ENCODE measurements at regions not wholly inside any gene's neighbourhood (a gene's known extent, or its start where the extent isn't known, plus 50 kb on each side); places are given as distances from the start of the nearest gene placed in this dataset.
"Not testable (repeated sequence)": the region's sequence is repeated elsewhere in the genome, so short reads cannot be mapped to it uniquely, and the experiment has no call there.

DNA sequence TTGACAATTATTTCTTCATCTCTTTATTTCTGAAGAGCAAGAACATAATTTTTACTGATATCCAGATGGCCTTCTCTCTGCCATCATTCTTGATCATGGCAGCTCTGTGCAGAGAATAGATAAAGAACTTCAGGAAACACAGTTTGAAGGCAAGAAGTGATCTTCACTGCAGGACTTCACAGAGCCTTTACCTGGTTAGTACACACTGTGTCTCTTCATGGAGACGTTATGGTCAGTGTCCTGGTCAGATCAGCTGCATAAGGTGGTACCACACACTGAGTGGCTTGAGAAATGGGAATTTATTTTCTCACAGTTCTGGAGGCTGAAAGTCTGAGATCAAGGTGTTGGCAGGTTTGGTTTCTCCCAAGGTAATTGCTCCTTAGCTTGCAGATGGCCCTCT is 129.5 kb downstream of the UTP18 start:
- no peak for DNase-seq

DNA sequence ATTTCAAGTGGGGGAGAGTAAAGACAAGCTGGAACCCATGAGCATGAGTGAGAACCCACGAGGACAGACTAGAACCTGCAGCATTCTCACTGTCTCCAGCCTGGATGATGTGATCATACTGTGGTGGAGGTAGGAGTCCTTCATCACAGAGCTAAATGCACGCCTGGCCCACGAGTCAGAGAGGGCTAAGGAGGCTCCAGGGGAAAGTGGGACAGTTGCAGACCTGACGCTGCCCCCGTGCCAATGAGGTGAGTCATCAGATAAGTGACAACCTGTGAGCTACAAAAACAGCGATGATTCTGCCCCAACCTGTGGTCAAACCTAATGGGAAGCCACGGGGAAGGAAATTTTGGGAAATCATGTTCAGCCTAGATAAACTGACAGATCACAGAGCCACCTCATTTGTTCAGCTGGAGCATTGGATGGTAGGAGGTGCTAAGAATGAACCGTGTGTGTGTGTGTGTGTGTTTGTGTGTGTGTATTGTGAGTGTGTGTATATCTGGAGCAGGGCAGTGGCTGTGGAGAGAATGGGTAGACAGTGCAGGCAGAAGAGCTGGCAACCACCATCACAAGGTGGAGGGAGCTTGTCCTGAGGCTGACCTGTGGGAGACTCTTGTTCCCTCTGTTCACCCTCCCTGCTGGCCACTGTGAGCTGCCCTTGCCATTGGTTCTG is 131.8 kb downstream of the UTP18 start:
- DNase-seq: no peak

DNA sequence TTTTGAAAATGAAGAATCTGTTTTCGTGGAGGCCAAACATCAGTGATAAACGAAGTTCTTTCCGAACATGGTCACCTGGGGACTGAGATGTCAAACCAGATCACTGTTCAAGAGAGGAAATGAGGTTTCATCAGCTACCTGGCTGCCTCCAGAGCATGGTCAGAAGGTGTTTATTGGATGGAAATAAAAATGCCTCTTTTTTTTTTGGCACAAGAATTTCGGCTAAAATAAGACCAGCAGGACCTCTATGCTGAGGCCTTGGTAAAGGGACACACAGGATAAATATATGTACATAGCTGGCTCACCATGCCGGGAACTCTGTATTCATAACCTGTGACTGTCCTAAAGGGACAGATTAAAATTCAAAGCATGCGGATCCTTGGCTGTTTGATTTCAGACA is 135.3 kb downstream of the UTP18 start:
- DNase-seq: no peak

DNA sequence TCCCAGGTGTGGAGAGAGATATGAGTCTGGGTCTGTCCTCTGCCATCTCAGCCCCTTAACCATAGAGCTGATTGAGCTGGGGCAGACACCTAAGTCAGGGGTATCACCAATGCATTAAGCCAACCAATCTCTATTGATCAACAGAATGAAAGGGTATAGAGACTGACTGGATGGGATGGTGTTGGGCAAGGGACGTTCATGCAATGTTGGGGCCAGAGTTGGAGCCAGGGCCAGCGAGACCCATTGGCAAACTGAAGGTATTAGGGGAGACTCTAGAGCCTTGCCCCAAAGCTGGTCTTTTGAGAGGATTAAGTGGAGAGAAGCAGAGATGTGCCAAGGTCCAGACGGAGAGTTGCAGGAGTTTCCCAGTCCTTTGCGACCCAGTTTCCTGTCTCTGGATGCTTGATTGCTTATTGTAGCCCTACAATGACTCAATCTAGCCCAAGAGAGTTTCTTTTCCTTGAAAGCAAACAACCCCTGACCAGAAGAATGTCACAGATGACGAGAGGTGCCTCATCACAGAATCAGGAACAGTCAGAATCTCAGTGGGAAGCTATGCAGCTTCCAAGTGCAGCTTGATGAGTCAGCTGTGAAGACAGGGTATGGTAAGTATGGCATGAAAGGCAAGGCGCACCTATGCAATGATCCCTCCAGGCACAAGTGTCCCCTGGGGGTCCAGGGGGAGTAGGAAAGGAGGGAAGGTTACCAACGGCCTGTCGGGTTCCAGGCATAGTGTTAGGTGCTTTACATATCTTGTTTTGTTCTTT is 137.2 kb downstream of the UTP18 start:
- peak; percentile 12 for DNase-seq

DNA sequence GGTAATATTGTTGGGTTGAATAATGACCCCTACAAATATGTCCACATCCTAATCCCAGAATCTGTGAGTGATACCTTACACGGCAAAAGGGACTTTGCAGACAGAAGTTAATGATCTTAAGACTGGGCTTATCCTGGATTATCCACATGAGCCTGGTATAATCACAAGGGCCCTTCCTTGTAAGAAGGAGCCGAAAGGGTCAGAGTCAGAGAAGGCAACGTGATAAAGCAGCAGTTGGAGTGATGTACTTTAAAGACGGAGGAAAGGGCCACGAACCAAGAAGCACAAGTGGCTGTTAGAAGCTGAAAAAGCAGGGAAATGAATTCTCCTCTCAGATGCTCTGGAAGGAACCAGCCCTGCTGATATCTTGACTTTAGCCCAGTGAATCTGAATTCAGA is 137.8 kb downstream of the UTP18 start:
- DNase-seq: no peak

DNA sequence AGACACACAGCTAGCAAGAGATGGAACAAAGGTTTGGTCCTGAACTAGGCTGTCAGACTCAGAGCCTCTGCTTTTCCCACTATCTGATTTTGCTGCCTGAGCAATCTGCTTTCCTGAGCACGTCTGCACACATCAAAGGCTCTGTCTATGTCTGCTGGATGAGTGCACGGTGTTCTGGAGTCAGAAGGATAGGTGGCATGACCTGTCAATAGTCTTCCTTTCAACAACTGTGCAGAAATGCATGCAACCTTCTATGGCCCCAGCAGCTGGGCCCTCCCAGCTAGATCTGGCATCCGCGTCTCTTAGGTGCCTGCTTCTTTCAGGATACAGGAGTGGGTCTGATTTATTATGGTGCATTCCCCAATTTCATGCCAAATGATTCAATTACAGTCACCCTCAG is 138.3 kb downstream of the UTP18 start:
- DNase-seq: no peak

DNA sequence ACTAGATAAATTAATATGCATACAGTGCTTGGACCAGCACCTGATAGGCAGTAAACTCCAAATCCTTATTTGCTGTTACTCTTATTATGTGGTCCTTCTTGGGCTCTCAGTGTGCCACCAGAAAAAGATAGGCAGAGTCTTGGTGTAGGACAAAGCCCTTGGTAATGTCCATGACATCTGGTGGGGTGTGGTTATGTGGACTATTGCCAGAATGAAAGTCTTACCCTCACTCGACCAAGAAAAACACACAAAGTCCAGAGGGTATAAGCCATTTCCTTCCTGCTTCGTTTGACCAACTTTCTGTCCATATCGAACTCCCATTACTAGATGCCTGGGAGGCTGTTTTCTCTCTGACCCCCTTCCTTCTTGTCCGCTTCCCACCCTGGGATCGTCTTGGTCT is 140.9 kb downstream of the UTP18 start:
- DNase-seq: no peak

DNA sequence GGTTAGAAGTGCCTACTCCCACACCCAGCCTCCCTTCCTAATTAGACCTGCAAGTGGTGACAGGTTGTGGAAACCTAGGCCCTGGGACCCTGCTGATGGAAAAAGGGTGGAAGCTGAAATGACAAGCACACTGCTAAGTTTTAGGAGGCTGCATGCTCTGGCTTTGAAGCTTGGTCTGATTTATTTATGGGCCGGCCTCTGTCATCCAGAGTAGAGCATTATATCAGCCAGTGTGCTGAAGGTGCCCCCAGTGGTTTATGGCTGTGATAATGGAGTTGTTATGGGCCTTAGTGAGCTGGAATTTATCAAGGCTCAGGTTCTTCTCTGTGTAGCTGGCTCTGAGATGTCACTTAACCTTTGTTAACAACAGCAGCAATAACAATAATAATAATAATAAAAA is 142.6 kb downstream of the UTP18 start:
- DNase-seq: no peak

DNA sequence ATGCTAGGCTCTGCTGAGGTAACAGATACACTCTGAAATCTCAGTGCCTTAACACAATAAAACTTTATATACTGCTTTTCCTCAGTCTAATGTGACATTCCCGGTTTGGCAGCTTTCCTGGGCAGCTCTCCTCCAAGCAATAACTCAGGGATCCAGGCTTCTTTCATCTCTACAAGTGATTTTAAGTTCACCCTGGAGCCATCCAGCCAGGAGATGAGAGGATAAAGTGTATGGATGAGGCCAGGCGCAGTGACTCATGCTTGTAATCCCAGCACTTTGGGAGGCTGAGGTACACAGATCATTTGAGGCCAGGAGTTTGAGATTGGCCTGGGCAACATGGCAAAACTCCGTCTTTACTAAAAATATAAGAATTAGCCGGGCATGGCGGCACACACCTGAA is 147.2 kb downstream of the UTP18 start:
- DNase-seq: no peak

DNA sequence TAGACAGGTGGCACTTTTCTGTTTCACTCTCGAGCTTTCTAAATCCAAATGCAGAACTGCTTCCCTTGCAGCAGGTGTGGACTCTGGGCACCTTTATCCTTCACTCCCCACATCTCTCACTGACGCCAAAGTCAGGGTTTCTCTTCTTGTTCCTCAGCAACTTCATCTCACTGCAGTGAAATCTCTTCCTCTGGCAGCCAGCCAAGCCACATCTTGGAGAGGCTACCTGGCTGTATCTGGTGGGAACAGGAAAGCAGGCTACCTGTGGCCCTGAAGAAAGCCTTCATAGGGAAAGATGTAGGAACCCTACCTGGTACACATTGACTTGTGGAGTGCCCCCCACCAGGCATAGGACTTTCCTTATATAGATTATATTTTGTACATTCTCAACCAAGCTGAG is 159.1 kb downstream of the UTP18 start:
- DNase-seq: no peak

DNA sequence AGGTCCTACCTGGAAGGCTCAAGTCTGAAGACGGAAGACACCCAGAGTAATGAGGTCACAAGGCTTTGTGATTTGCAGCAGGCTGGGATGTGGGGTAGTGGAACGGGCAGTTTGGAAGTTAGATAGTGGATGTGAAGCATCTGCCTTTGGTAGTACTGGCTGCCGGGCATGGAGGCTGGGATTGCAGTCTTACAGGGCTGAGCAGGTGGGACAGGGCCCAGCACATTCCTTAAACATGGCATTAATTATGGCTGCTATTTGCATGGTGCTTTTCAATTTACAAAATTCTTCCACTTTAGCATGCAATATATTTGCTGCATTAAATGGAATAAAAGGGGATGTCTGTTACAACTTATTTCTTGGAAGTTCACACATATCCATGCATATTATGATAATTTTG is 161.2 kb downstream of the UTP18 start:
- no peak for DNase-seq

DNA sequence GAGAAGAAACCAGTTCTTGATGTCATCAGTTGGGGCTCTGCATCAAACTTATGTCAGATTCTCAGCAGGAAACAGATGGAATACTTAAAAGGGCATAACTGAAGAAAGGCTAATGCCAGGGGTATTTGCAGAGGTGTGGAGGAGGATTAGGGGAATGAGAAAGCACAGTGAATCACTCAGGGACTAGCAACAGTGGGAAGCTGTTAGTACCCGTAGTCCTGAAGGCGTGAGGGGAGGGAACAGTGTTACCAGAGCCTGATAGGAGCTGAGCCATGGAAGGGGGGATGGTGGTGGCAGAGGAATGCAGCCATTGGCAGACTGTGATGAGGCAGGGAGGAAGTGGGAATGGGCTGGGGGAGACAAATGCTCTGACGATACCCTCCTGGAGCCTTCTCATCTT is 162.3 kb downstream of the UTP18 start:
- DNase-seq: no peak

DNA sequence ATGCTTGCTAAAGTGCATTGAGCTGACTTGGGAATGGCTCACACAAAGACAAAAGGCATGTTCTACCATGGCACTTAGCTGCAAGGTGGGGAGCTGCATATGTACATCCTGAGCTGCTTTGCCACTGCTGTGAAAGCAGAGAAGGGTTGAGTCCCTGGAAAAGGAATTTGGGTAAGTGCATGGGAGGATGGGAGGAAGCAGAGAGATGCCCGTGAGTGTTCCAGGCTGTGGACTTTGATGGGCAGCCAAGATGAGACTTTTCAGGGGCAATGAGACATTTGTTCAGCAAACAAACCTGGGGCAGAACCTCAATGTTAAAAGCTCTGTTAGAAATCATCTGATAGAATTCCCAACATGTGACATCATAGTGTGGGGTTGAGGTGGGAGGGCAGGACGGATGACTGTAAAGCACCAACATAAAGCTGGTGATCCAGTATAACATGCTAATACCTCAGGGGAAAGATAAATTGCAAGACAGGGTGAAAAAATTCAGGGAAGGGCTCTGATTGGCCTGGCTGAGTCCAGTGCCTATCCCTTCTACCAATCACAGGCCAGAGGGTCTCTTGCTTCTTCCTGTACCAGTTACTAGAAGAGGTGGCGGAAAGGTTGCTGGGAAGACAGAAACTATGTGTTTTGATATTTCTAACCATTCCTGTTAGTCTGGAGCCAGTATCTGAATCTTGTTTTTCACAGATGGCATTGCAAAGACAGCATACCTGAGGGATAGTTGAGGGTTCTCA is 163.2 kb downstream of the UTP18 start:
- no peak for DNase-seq

DNA sequence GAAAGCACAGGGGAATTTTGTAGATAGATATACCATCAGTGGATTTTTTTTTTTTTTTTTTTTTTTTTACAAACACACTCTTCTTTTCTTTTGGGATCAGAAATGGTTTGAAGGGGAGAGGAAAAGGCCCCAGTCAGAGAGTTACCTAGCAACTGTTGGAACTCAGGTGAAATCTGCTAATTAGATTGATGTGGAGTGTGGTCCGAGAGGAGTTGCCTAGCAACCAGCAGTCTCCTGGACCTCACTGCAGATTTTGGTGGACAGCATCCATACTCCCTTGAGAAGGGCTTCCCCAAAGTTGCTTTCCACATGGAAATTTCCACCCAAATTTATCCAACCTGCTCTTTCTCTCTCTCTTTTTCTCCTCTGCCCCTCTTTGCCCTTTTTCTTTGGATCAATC is 165.4 kb downstream of the UTP18 start:
- no peak for DNase-seq

DNA sequence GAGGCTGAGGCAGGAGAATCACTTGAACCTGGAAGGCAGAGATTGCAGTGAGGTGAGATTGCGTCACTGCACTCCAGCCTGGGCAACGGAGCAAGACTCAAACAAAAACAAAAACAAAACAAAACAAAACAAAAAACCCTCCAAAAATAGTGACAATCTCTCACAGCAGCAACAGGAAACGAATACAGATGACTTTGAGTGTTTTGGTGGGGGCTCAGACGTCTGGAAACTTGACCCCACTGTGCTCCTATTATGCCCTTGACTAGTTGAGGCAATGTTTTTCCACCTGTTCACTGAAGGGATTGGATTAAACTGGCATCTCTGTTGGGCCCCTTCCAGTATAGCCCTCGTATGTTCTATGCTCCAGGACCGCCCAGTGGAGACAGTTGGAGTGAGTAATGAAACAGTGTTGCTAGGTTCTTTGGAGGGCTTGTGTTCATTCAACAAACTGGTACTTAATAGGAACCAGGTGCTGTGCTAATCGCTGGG is 167.0 kb downstream of the UTP18 start:
- no peak for DNase-seq

DNA sequence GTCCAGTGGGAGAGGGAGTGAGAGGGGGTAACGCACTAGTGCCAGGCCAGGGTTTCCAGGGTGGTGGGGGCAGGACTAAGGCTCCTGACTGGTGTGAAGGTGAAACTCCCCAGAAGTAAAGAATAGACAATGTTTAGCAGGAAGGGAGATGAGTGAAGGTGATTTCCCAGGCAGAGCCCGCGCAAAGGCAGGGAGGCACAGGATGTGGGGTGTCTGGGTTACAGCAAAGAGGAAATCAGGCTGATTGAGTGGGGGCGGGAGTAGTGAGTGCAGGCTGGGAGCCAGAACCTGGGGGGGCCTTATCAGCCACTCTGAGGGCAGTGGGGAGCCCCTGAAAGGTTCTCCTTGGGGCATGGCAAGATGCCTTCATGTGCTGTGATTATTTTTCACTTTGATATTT is 167.5 kb downstream of the UTP18 start:
- no peak for DNase-seq

DNA sequence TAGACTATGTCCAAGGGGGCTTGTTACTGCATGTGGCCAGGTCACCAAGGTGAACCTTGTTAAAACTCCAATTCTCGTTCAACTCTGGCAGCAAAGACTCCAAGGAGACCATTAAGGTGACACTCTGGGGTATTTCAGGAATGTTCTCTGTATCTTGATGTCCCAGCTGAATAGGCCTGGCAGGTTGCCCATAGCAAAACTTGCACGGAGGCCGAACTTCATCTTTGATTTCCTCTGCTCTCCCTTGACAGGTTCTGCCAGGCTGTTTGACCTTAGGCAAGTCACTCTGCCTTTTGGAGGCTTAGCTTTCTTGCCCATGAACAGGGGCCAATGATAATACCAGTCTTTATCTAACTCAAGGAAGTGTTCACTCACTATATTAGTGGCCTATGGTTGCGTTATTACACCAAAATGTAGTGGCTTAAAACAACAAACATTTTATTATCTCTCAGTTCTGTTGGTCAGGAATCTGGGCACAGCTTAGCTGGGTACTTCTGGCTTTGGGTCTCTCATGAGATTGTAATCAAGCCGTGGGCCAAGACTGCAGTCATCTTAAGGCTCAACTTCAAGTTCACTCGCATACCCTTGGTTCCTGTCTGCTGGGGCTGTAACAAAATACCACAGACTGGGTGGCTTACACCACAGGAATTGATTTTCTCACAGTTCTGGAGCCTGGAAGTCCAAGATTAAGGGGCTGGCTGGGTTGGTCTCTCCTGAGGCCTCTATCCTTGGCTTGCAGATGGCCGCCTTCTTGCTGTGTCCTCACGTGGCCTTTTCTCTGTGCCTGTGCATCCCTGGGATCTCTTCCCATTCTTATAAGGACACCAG is 168.5 kb downstream of the UTP18 start:
- DNase-seq: no peak

DNA sequence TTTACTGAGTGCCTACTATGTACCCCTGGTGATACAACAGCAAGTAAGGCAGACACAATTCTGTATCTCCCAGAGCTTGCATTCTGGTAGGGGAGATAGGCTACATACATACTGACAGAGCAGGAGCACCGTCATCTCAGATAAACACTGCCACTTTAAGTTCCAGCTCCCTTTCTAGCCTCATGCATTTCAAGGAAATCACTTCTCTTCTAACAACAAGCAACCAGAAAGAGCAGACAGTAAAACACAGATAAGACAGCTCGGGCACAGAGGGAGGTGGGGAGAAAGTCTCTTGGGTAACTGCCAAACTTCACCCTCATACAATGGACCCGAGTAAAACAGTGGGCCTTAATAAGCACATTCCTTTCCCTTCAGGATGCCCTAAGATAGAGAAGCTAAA is 169.6 kb downstream of the UTP18 start:
- DNase-seq: not testable (repeated sequence)

DNA sequence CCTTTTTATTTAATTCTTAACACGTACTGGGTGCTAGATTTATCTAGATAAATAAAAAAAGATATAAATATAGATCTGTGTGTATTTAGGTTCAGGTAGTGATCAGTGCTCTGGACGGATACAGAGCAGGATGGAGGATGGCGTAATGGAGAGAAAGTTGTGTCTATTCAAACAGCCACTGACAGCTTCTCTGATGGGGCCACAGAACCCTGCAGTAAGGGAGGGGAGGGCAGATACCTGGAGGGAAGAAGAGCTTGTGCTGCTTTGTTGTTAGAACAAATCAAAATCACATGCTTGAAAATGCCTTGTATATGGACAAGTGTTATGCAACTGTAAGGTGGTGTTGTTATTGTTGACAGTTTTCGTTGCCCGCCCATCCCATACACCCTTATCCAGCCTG is 170.2 kb downstream of the UTP18 start:
- DNase-seq: no peak

DNA sequence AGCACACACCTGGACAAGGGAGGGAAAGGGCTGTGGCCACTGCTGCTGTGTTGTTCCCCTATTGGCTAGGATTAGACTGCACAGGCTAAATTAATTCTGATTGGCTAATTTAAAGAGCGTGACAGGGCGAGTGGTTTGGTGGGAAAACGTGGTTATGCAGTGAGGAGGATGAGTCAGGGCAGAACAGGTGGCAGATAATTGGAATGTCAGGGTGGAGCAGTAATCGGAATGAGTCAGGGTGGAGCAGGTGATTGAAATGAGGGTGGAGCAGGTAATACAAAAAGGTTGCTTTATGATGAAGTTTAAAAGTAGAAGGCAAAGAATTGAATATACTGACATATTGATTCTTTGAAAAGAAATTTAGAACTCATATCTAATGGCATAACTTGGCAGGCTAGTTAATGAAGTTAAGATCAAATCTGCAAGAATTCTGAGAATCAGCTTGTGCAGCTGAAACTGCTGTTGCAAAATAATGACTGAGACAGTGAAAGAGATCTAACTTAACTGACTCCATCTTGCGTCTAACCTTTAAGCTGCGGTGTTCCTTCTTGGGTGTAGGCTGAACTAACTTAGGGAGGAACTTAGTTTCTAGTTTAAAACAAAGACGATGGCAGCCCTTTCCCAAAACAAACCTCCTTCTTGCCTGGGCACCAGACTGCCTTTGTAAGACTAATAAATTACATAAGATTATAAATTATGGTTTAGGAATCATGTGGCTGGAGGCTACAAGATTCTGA is 174.3 kb downstream of the UTP18 start:
- no peak for DNase-seq

DNA sequence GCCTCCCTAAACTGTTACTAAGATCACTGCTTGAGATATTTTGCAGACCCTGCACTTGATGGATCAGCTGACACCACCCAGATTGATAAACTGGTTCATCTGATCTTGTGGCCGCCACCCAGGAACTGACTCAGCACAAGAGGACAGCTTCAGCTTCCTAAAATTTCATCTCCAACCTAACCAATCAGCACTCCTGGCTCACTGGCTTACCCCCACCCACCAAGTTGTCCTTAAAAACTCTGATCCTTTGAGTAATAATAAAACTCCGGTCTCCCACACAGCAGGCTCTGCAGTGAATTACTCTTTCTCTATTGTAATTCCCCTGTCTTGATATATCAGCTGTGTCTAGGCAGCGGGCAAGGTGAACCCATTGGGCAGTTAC is 174.8 kb downstream of the UTP18 start:
- DNase-seq: no peak

DNA sequence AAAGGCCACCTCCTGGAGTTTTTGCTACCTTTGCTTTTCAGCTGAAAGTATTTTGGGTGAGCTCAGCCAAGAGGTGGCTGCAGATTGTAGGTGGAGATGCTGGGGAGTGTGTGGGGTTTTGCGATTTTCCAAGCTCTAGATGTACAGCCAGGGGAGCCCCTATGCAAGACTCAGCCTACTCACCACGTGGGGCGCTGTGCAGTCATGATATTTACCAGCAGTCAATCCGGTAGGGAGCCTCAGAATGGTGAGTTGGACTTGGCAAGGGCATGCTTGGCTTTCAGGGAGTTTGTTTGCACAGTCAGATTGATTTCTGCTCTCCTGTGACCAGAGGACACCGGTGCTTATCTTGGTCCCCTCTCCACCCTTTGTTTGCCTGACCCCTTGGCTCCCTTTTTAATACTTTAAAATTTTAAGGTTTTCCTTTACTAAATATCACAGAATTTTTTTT is 175.3 kb downstream of the UTP18 start:
- DNase-seq: peak; percentile 26

Data from HCEC 1CT (cell line).